ENCODE measurements at regions not wholly inside any gene's neighbourhood (a gene's known extent, or its start where the extent isn't known, plus 50 kb on each side); places are given as distances from the start of the nearest gene placed in this dataset.
A peak's percentile ranks its signal among the peaks of the same experiment; 100 is the strongest.

GRCh38 chr4:136920092-136920881 is 612.0 kb downstream of the PCDH18 start:
- peak; percentile 17 for DNase-seq

- DNase-seq, result no peak
Observed at GRCh38 chr4:136918772-136919171, 613.5 kb downstream of the PCDH18 start.

- no peak for DNase-seq
Observed at GRCh38 chr4:136917312-136918110, 614.8 kb downstream of the PCDH18 start.

- no peak for DNase-seq
Observed at GRCh38 chr4:136909626-136910025, 622.7 kb downstream of the PCDH18 start.

- DNase-seq, result no peak
Observed at GRCh38 chr4:136908122-136908521, 624.2 kb downstream of the PCDH18 start.

GRCh38 chr4:136900696-136901095 is 631.6 kb downstream of the PCDH18 start:
- no peak for DNase-seq

GRCh38 chr4:136898590-136899248 is 633.6 kb downstream of the PCDH18 start:
- DNase-seq, result no peak

- DNase-seq, result peak; percentile 3
Observed at GRCh38 chr4:136893573-136893972, 638.7 kb downstream of the PCDH18 start.

- no peak for DNase-seq
Observed at GRCh38 chr4:136881666-136882065, 650.6 kb downstream of the PCDH18 start.

GRCh38 chr4:136873555-136873954 is 658.7 kb downstream of the PCDH18 start:
- no peak for DNase-seq

- DNase-seq, result no peak
Observed at GRCh38 chr4:136867465-136867864, 664.8 kb downstream of the PCDH18 start.

GRCh38 chr4:136865526-136865925 is 666.8 kb downstream of the PCDH18 start:
- DNase-seq, result no peak

GRCh38 chr4:136864604-136865185 is 667.6 kb downstream of the PCDH18 start:
- peak; percentile 94 for DNase-seq

- DNase-seq, result peak; percentile 55
Observed at GRCh38 chr4:136863756-136864155, 668.5 kb downstream of the PCDH18 start.

GRCh38 chr4:136862653-136863052 is 669.6 kb downstream of the PCDH18 start:
- no peak for DNase-seq

- no peak for DNase-seq
Observed at GRCh38 chr4:136861091-136861490, 671.2 kb downstream of the PCDH18 start.

- DNase-seq, result peak; percentile 8
Observed at GRCh38 chr4:136858903-136859302, 673.4 kb downstream of the PCDH18 start.

- no peak for DNase-seq
Observed at GRCh38 chr4:136855886-136856285, 676.4 kb downstream of the PCDH18 start.

GRCh38 chr4:136850446-136850845 is 681.8 kb downstream of the PCDH18 start:
- DNase-seq, result no peak

GRCh38 chr4:136847881-136848621 is 684.2 kb downstream of the PCDH18 start:
- no peak for DNase-seq

- DNase-seq, result no peak
Observed at GRCh38 chr4:136841526-136841925, 690.8 kb downstream of the PCDH18 start.

- no peak for DNase-seq
Observed at GRCh38 chr4:136838607-136839006, 693.7 kb downstream of the PCDH18 start.

All from eye (tissue), 1 donor.